Upper lobe of left lung (tissue), 4 donors: ENCODE measurements at regions not wholly inside any gene's neighbourhood (a gene's known extent, or its start where the extent isn't known, plus 50 kb on each side); places are given as distances from the start of the nearest gene placed in this dataset.

Source experiments
- EP300 ChIP-seq, 4 donors: sonication (generic); formaldehyde crosslinking; IDR thresholded peaks; one replicate each; pipeline ENCODE4 v1.5.1; 2017; ENCODE audit warnings: antibody characterized with exemption in 4 of 4, control low read depth in 2 of 4
- POLR2A ChIP-seq, 4 donors: fragments of 450-650 bp; IDR thresholded peaks; one replicate each; pipeline ENCODE4 v1.5.1; 2016 to 2017; ENCODE audit warnings: antibody characterized with exemption in 4 of 4, mild to moderate bottlenecking in 2 of 4
- POLR2AphosphoS5 ChIP-seq, 2 donors: sonication (generic); formaldehyde crosslinking; IDR thresholded peaks; one replicate each; pipeline ENCODE4 v1.5.1; 2017; ENCODE audit warnings: antibody characterized with exemption in 2 of 2
- TF ChIP-seq, protein P1 (sequence below), 6 experiments: fragments of 450-650 bp in 4 of 6; fragments of 200-600 bp in 2 of 6; sonication (generic) in 2 of 6; IDR thresholded peaks; one replicate each; pipeline ENCODE4 v1.5.1; 2016 to 2019; ENCODE audit warnings: antibody characterized with exemption in 6 of 6

DNA sequence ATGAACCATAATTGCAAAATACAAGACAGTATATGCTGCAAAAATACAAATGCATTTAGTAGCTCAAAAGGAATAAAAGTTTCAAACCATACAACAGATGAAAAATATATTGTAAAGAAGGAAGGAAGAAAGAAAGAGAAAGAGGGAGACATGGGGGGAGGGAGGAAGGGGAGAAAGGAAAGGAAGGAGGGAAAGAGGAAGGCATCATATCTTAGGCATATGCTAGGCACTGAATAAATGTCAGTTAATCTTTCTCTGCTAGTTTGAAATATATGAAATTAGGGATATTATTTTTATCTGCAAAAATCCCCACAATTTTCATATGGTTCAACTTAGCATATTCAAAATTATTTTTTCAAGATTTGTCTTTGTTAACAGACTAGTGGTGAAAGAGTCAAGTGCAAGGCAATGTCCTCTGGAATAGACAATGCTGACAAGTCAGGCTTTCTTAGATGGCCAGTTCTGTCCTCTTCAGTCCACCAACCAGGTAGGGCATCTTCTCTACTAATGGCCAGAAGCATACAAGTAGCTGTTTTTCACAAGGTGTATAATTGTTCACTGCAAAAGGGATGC is 506.4 kb downstream of the PRKD1 start:
- TF ChIP-seq, protein P1, sequence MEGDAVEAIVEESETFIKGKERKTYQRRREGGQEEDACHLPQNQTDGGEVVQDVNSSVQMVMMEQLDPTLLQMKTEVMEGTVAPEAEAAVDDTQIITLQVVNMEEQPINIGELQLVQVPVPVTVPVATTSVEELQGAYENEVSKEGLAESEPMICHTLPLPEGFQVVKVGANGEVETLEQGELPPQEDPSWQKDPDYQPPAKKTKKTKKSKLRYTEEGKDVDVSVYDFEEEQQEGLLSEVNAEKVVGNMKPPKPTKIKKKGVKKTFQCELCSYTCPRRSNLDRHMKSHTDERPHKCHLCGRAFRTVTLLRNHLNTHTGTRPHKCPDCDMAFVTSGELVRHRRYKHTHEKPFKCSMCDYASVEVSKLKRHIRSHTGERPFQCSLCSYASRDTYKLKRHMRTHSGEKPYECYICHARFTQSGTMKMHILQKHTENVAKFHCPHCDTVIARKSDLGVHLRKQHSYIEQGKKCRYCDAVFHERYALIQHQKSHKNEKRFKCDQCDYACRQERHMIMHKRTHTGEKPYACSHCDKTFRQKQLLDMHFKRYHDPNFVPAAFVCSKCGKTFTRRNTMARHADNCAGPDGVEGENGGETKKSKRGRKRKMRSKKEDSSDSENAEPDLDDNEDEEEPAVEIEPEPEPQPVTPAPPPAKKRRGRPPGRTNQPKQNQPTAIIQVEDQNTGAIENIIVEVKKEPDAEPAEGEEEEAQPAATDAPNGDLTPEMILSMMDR (IDR thresholded peaks at IDR 0.05): no peak
- no peak for TF ChIP-seq POLR2A (IDR thresholded peaks at IDR 0.05)
- TF ChIP-seq EP300 (IDR thresholded peaks at IDR 0.05): no peak
- TF ChIP-seq POLR2AphosphoS5 (IDR thresholded peaks at IDR 0.05): no peak
